ENCODE measurements at regions not wholly inside any gene's neighbourhood (a gene's known extent, or its start where the extent isn't known, plus 50 kb on each side); places are given as distances from the start of the nearest gene placed in this dataset.
A peak's percentile ranks its signal among the peaks of the same experiment; 100 is the strongest.

GRCh38 chr19:23522431-23522830 is 127.2 kb upstream of the ZNF91 start:
- no peaks in the 10 kb centered on the region for H3K79me1 ChIP-seq (ENCODE audit: low read length)
- H3K27ac ChIP-seq (ENCODE audit: low read depth, low read length): no peak overlapping the region
- H3K9me3 ChIP-seq (ENCODE audit: insufficient read depth, low read depth, low read length): peaks cover 21% of the 10 kb centered on the region
- no peaks in the 10 kb centered on the region for H3K79me2 ChIP-seq (ENCODE audit: control insufficient read depth, insufficient read depth, low read length, poor library complexity)
- no peaks in the 10 kb centered on the region for H3K4me1 ChIP-seq (ENCODE audit: control insufficient read depth in 1 of 2, insufficient read depth in 2 of 2, low read length in 2 of 2)
- no peak overlapping the region for H3K14ac ChIP-seq (ENCODE audit: low read length)
- H3K4me3 ChIP-seq (ENCODE audit: low read depth, low read length): no peak overlapping the region
- peak; percentile 60 to 70 for DNase-seq
- no peak overlapping the region for H2BK120ac ChIP-seq (ENCODE audit: insufficient read depth, low read length, poor library complexity)
- no CpG with 5 or more reads among the region's 1 CpG for WGBS (ENCODE audit: extremely low coverage, insufficient coverage, insufficient read length)
- no peak overlapping the region for H4K12ac ChIP-seq (ENCODE audit: low read depth, low read length)
- H3K18ac ChIP-seq (ENCODE audit: low read length): no peak overlapping the region
- no peak overlapping the region for H4K91ac ChIP-seq (ENCODE audit: low read depth, low read length)
- H3K9ac ChIP-seq (ENCODE audit: low read length): no peak overlapping the region
- H3K4ac ChIP-seq (ENCODE audit: low read depth, low read length): no peak overlapping the region
- H2AFZ ChIP-seq (ENCODE audit: insufficient read depth, low read length, poor library complexity): no peak overlapping the region
- H3K23ac ChIP-seq (ENCODE audit: low read length): no peak overlapping the region
- no peak overlapping the region for H3K4me2 ChIP-seq (ENCODE audit: low read length)
- H4K8ac ChIP-seq (ENCODE audit: low read depth, low read length): no peak overlapping the region
- no peak overlapping the region for H2BK12ac ChIP-seq (ENCODE audit: low read length)
- H2AK5ac ChIP-seq (ENCODE audit: low read length): no peak overlapping the region
- no peaks in the 10 kb centered on the region for H3K36me3 ChIP-seq (ENCODE audit: control insufficient read depth in 1 of 2, insufficient read depth in 2 of 2, low read length in 2 of 2)
- H3K27me3 ChIP-seq (ENCODE audit: insufficient read depth, low read length): no peaks in the 10 kb centered on the region
- H2BK5ac ChIP-seq (ENCODE audit: low read depth, low read length, poor library complexity): no peak overlapping the region

- Histone ChIP-seq H3K18ac (ENCODE audit: low read length) (no peak overlapping the region), H2AFZ (ENCODE audit: insufficient read depth, low read length, poor library complexity) (no peak overlapping the region), H3K9ac (ENCODE audit: low read length) (no peak overlapping the region), H3K36me3 (ENCODE audit: control insufficient read depth in 1 of 2, insufficient read depth in 2 of 2, low read length in 2 of 2) (no peaks in the 10 kb centered on the region), H2AK5ac (ENCODE audit: low read length) (no peak overlapping the region), H3K9me3 (ENCODE audit: insufficient read depth, low read depth, low read length) (peaks cover 21% of the 10 kb centered on the region), H2BK120ac (ENCODE audit: insufficient read depth, low read length, poor library complexity) (no peak overlapping the region), H3K4me1 (ENCODE audit: control insufficient read depth in 1 of 2, insufficient read depth in 2 of 2, low read length in 2 of 2) (no peaks in the 10 kb centered on the region), H3K27me3 (ENCODE audit: insufficient read depth, low read length) (no peaks in the 10 kb centered on the region), H3K79me1 (ENCODE audit: low read length) (no peaks in the 10 kb centered on the region), H3K4me2 (ENCODE audit: low read length) (no peak overlapping the region), H2BK12ac (ENCODE audit: low read length) (no peak overlapping the region), H3K4ac (ENCODE audit: low read depth, low read length) (no peak overlapping the region), H3K4me3 (ENCODE audit: low read depth, low read length) (no peak overlapping the region), H3K14ac (ENCODE audit: low read length) (no peak overlapping the region), H3K79me2 (ENCODE audit: control insufficient read depth, insufficient read depth, low read length, poor library complexity) (no peaks in the 10 kb centered on the region), H3K27ac (ENCODE audit: low read depth, low read length) (no peak overlapping the region), H4K91ac (ENCODE audit: low read depth, low read length) (no peak overlapping the region), H4K12ac (ENCODE audit: low read depth, low read length) (no peak overlapping the region), H3K23ac (ENCODE audit: low read length) (no peak overlapping the region), H4K8ac (ENCODE audit: low read depth, low read length) (no peak overlapping the region), H2BK5ac (ENCODE audit: low read depth, low read length, poor library complexity) (no peak overlapping the region)
- DNase-seq: peak in 1 of 2 donors; percentile 12
- no CpG with 5 or more reads among the region's 1 CpG for WGBS (ENCODE audit: extremely low coverage, insufficient coverage, insufficient read length)
These were observed 126.2 kb upstream of the ZNF91 start for GRCh38 chr19:23521471-23521870.

- no peak overlapping the region for H4K12ac ChIP-seq (ENCODE audit: low read depth, low read length)
- no CpG with 5 or more reads among the region's 2 CpGs for WGBS (ENCODE audit: extremely low coverage, insufficient coverage, insufficient read length)
These were observed 125.2 kb upstream of the ZNF91 start for GRCh38 chr19:23520441-23520840.

GRCh38 chr19:23519031-23519430 is 123.8 kb upstream of the ZNF91 start:
- Histone ChIP-seq H2AFZ (ENCODE audit: insufficient read depth, low read length, poor library complexity) (no peak overlapping the region), H4K91ac (ENCODE audit: low read depth, low read length) (no peak overlapping the region), H3K79me2 (ENCODE audit: control insufficient read depth, insufficient read depth, low read length, poor library complexity) (no peaks in the 10 kb centered on the region), H3K27me3 (ENCODE audit: insufficient read depth, low read length) (no peaks in the 10 kb centered on the region), H3K4me3 (ENCODE audit: low read depth, low read length) (no peak overlapping the region), H3K79me1 (ENCODE audit: low read length) (no peaks in the 10 kb centered on the region), H4K8ac (ENCODE audit: low read depth, low read length) (no peak overlapping the region), H3K18ac (ENCODE audit: low read length) (no peak overlapping the region), H2BK5ac (ENCODE audit: low read depth, low read length, poor library complexity) (no peak overlapping the region), H3K23ac (ENCODE audit: low read length) (no peak overlapping the region), H2BK12ac (ENCODE audit: low read length) (no peak overlapping the region), H2AK5ac (ENCODE audit: low read length) (no peak overlapping the region), H3K14ac (ENCODE audit: low read length) (no peak overlapping the region), H4K12ac (ENCODE audit: low read depth, low read length) (no peak overlapping the region), H3K9me3 (ENCODE audit: insufficient read depth, low read depth, low read length) (peaks cover 14% of the 10 kb centered on the region), H3K36me3 (ENCODE audit: control insufficient read depth in 1 of 2, insufficient read depth in 2 of 2, low read length in 2 of 2) (no peaks in the 10 kb centered on the region), H3K9ac (ENCODE audit: low read length) (no peak overlapping the region), H3K4ac (ENCODE audit: low read depth, low read length) (no peak overlapping the region), H3K4me2 (ENCODE audit: low read length) (no peak overlapping the region), H3K27ac (ENCODE audit: low read depth, low read length) (no peak overlapping the region), H3K4me1 (ENCODE audit: control insufficient read depth in 1 of 2, insufficient read depth in 2 of 2, low read length in 2 of 2) (no peaks in the 10 kb centered on the region), H2BK120ac (ENCODE audit: insufficient read depth, low read length, poor library complexity) (no peak overlapping the region)
- no CpG with 5 or more reads among the region's 1 CpG for WGBS (ENCODE audit: extremely low coverage, insufficient coverage, insufficient read length)
- DNase-seq: no peak

More at GRCh38 chr19:23520441-23520840, 125.2 kb upstream of the ZNF91 start:
- no peaks in the 10 kb centered on the region for H3K27me3 ChIP-seq (ENCODE audit: insufficient read depth, low read length)
- H2BK120ac ChIP-seq (ENCODE audit: insufficient read depth, low read length, poor library complexity): no peak overlapping the region
- H3K79me1 ChIP-seq (ENCODE audit: low read length): no peaks in the 10 kb centered on the region
- H3K18ac ChIP-seq (ENCODE audit: low read length): no peak overlapping the region
- H2BK5ac ChIP-seq (ENCODE audit: low read depth, low read length, poor library complexity): no peak overlapping the region
- H3K79me2 ChIP-seq (ENCODE audit: control insufficient read depth, insufficient read depth, low read length, poor library complexity): no peaks in the 10 kb centered on the region
- no peak overlapping the region for H3K4ac ChIP-seq (ENCODE audit: low read depth, low read length)
- no peak overlapping the region for H3K23ac ChIP-seq (ENCODE audit: low read length)
- no peaks in the 10 kb centered on the region for H3K4me1 ChIP-seq (ENCODE audit: control insufficient read depth in 1 of 2, insufficient read depth in 2 of 2, low read length in 2 of 2)
- no peak overlapping the region for H4K8ac ChIP-seq (ENCODE audit: low read depth, low read length)
- no peak overlapping the region for H2AFZ ChIP-seq (ENCODE audit: insufficient read depth, low read length, poor library complexity)
- no peak overlapping the region for H2AK5ac ChIP-seq (ENCODE audit: low read length)
- H3K9me3 ChIP-seq (ENCODE audit: insufficient read depth, low read depth, low read length): peaks cover 21% of the 10 kb centered on the region
- no peak overlapping the region for H4K91ac ChIP-seq (ENCODE audit: low read depth, low read length)
- no peaks in the 10 kb centered on the region for H3K36me3 ChIP-seq (ENCODE audit: control insufficient read depth in 1 of 2, insufficient read depth in 2 of 2, low read length in 2 of 2)
- no peak overlapping the region for H3K9ac ChIP-seq (ENCODE audit: low read length)
- no peak for DNase-seq
- H3K14ac ChIP-seq (ENCODE audit: low read length): no peak overlapping the region
- no peak overlapping the region for H2BK12ac ChIP-seq (ENCODE audit: low read length)
- H3K4me3 ChIP-seq (ENCODE audit: low read depth, low read length): no peak overlapping the region
- no peak overlapping the region for H3K27ac ChIP-seq (ENCODE audit: low read depth, low read length)
- H3K4me2 ChIP-seq (ENCODE audit: low read length): no peak overlapping the region

All from trophoblast cell (in vitro differentiated cells and primary cell).